ENCODE measurements at regions not wholly inside any gene's neighbourhood (a gene's known extent, or its start where the extent isn't known, plus 50 kb on each side); places are given as distances from the start of the nearest gene placed in this dataset.
"Not testable (repeated sequence)": the region's sequence is repeated elsewhere in the genome, so short reads cannot be mapped to it uniquely, and the experiment has no call there.

GRCh38 chr20:48057739-48058138 lies 272.5 kb upstream of the SULF2 start:
- DNase-seq: no peak

DNA sequence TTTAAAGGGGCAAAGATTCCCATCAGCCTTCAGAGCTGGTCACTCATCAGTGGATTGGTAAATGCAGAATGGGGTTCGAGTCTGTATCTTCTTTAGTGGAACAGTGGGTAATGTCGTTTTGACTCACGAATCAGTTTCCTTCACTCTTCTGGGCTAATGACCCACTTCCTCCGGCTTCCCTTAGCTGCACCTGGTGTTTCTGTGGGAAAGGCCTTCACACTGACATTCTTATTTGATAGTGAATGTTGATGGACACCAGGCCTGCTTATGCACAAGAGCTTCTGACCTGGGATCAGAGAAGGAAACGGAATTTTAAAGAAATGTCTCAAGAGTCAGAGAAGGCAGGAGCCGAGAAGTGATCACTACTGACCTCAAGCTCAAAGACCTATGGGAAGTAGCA lies 272.0 kb upstream of the SULF2 start:
- DNase-seq: no peak

- DNase-seq: no peak
Measured at GRCh38 chr20:48056218-48056617, 270.9 kb upstream of the SULF2 start.

GRCh38 chr20:48054051-48054450 lies 268.8 kb upstream of the SULF2 start:
- DNase-seq: no peak

- DNase-seq: peak; percentile 55
Measured at GRCh38 chr20:48052475-48052835, 267.2 kb upstream of the SULF2 start.

DNA sequence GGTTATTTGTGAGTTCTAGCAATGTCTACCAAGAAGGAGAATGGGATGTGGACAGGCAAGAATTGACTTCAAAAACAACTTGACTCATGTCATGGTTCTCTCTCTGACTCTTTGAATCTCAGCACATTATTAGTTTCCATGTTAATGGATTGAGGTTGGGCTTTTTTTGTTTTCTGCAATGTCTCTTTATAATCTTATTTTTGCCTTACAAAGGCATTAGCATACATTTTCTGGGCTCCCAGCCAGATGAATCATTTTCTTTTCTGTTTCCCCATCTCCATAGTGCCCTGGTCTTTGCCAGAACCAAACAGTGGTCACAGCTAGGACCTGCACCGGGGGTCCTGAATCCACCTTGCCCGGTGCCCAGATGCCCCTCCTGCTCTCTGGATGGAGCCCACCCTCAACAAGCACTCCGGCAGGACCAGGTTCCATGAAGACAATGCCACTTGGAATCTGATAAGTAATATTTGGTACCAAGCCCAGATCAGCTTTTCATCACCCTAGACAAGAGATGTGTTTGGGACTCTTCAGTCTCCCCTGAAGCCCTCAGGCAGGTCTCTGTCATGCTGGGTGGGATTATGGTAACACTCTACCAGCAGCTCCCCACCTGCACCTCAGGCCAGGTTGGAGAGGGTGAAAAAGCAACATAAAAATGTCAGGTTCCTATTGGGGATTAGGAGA lies 266.7 kb upstream of the SULF2 start:
- peak; percentile 71 for DNase-seq

- no peak for DNase-seq
Measured at GRCh38 chr20:48049641-48050040, 264.4 kb upstream of the SULF2 start.

DNA sequence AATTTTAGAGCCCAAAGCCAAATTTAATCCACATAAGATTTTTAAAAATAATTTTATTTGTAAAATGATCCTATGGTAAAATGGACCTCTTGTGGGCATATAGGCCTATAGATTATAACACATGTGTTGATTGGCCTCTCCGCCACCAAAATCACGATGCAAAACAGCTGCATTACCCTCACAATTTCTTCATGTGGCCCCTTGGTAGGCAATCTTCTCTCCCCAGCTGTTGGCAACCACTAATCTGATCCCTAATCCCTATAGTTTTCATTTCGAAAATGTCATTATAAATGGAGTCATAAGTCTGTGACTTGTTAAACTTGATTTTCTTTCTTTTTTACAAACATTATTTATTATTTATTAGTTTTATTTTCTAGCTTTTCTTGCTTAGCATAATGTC lies 263.9 kb upstream of the SULF2 start:
- DNase-seq: no peak

- no peak for DNase-seq
Measured at GRCh38 chr20:48047447-48047846, 262.2 kb upstream of the SULF2 start.

DNA sequence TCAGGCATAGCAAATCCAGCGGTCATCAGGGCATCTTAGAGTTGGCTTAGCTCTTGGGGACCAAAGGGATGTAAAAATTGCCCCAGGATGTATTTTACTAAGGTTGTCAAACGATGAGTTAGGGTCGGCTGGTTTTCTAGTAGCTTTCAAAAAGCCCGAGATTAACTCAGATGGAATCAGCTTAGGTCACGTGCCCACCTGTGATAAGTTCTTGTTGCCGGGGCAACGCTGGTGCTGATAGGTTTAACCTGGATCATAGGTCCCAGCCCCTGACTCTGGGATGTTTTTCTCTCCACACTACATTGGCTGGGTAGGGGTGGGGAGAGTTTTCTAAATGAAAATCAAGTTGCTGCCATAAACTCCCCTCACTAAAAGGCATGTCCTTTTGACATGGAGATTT lies 257.3 kb upstream of the SULF2 start:
- no peak for DNase-seq

DNA sequence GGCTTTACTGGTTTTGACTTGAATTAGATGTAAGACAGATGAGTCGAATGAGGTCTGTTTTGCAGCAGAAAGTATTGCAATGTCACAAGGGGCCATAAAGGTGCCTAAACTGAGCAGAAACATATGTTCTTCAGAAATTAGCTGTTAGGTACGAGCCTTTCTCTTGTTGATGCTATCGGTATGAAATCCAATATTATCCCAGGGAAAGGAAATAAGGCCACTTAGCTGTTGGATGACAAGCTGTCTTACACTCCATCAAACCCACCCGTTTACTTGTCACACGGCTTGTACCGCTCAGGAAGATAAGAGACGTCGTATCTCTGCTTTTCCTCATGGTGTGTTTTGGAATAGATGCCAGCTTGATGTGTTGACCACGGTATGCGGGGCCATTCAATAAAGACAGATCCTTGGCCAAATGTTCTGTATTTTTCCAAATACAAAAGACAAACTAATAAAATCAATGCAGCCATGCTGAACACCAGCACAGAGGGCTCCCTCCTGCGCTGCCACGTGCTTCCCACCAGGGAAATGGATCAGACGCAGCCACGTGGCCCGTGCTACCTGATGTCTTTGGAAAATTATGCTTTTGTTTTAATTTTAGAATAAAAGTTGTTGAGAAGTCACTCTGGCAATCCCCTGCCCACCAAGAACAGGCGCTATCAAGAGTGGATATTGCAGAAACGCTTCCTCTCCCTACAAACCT lies 255.9 kb upstream of the SULF2 start:
- no peak for DNase-seq

- DNase-seq: no peak
Measured at GRCh38 chr20:48040491-48040890, 255.2 kb upstream of the SULF2 start.

- no peak for DNase-seq
Measured at GRCh38 chr20:48040051-48040450, 254.8 kb upstream of the SULF2 start.

- DNase-seq: no peak
Measured at GRCh38 chr20:48039514-48039913, 254.2 kb upstream of the SULF2 start.

DNA sequence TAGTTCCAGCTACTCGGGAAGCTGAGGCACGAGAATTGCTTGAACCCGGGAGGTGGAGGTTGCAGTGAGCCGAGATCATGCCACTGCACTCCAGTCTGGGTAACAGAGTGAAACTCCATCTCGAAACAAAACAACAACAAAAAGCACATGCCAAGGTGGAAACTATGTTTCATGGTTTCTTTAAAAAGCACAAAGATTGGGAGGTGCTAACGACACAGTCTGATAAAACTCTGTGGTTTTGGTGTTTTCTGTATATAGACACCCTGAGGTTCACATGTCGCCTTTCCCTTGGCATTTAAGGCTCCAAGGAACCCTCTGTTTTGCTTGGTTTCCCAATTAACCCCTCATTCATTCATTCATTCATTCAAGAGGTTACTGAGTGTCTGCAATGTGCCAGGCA lies 253.4 kb upstream of the SULF2 start:
- DNase-seq: no peak

DNA sequence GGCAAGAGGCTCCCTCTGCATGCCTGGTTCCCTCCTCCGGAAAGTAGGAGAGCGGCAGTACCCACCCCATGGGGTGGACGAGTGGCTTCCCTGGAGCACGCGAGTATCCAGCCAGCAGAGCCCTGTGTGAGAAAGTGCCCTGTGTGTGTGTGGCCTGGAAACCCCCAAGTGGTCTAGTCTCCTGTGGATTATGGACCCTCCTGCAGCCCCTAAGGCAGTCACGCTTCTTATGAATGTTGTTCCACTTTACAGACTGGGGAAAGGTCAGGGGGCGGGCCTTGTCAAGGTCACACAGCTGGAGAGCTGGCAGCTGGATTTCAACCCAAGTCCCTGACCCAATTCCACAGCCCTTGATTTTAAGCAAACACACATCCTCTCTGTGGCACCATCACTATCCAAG lies 252.5 kb upstream of the SULF2 start:
- not testable (repeated sequence) for DNase-seq

GRCh38 chr20:48035961-48036731 lies 250.9 kb upstream of the SULF2 start:
- DNase-seq: no peak

- no peak for DNase-seq
Measured at GRCh38 chr20:48034751-48035150, 249.5 kb upstream of the SULF2 start.

GRCh38 chr20:48033005-48033404 lies 247.7 kb upstream of the SULF2 start:
- DNase-seq: not testable (repeated sequence)

- no peak for DNase-seq
Measured at GRCh38 chr20:48031122-48031521, 245.8 kb upstream of the SULF2 start.

- DNase-seq: no peak
Measured at GRCh38 chr20:48026981-48027592, 241.8 kb upstream of the SULF2 start.

GRCh38 chr20:48025661-48026060 lies 240.4 kb upstream of the SULF2 start:
- DNase-seq: no peak

DNA sequence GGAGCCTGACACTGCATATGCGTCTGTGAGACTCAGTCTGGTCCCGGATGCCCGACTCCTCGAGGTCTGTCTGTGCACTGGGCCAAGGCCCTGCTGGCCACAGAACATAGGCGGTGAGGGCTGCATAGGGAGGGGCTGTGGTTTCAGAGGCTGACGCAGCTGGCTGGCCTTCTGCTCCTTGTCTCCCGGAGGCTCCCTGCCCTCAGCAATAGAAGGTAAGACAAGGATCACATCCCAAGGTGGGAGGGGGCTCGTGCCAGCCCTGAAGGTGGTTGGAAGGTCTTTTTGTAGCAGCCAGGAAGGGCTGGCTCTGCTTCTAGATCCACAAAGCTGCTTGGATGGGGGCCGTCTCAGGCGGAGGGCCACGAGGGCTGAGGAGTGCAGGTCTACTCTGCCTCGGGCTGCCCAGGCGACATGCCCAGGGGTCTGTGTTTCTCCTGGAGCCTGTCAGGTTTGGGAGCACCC lies 239.8 kb upstream of the SULF2 start:
- DNase-seq: peak; percentile 88

DNA sequence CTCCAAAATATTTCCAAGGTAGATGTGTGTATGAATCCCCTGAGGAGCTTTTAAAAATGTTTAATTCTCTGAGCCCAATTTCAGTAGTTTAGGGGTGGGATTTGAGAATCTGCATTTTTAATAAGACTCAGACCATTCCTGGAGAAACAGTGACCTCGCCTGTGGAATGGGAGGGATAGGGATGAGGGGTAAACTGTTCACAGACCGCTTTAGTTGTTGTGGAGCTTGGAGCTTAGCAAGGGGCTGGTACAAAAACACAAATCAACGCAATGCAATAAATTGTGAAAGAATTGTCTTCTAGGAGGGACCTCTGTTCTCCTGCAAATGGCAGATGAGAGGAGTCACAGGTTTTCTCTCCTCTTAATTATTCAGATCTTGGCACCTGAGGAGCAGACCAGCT lies 239.3 kb upstream of the SULF2 start:
- no peak for DNase-seq

Measured in femur (tissue), 1 donor.